HG03432 (cell line): ENCODE measurements at regions not wholly inside any gene's neighbourhood (a gene's known extent, or its start where the extent isn't known, plus 50 kb on each side); places are given as distances from the start of the nearest gene placed in this dataset.

Experiments
- ATAC-seq: cut with Tn5 transposase; IDR thresholded peaks from one replicate; pipeline ENCODE4 v1.9.1; 2021; ENCODE audit warnings: mild to moderate bottlenecking, moderate library complexity; ENCODE audit not compliant: unreplicated experiment

- no peak for ATAC-seq
Measured at GRCh38 chr2:151157000-151157735, 104.5 kb downstream of the RBM43 start.

DNA sequence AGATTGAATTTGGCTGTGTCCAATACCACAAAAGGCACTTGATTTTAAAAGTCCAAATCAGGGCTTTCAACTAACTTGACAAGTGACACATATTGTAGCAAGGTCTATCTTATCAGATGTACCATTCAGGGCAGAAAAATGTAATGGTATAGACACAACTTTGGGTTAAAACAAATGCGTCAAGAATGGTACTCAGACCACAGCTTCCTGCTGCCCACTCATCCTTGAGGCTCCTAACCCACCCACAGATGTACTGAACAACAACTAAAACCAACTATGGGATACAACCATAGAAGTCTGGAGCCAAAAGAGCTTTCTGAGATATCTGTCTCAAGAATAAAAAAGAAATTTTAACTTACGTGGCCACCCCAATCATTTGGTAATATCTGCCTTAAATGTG, 105.2 kb downstream of the RBM43 start:
- no peak for ATAC-seq

GRCh38 chr2:151153601-151154000, 108.1 kb downstream of the RBM43 start:
- no peak for ATAC-seq

- ATAC-seq = no peak
Measured at GRCh38 chr2:151150331-151151320, 111.0 kb downstream of the RBM43 start.

GRCh38 chr2:151138507-151138906, 123.2 kb downstream of the RBM43 start:
- ATAC-seq = no peak

GRCh38 chr2:151137526-151137925, 124.1 kb downstream of the RBM43 start:
- no peak for ATAC-seq

DNA sequence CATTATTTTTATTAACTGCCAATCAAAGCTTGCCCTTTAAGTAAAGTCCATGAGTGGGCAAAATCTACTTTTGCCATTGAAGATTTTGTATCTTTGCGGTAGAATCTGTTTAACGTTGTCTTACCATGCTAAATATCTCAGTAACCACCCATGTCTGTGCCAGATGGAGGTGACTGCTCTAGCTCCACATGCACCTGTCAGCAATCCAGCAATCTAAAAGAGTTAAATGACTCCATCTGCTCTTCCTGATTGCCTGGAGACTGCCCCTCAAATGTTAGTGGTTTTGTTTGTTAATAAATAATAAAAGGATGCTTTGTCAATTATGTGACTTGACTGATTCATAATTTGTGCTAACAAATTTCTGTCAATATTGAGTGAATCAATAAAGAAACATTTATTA, 141.7 kb downstream of the RBM43 start:
- no peak for ATAC-seq

DNA sequence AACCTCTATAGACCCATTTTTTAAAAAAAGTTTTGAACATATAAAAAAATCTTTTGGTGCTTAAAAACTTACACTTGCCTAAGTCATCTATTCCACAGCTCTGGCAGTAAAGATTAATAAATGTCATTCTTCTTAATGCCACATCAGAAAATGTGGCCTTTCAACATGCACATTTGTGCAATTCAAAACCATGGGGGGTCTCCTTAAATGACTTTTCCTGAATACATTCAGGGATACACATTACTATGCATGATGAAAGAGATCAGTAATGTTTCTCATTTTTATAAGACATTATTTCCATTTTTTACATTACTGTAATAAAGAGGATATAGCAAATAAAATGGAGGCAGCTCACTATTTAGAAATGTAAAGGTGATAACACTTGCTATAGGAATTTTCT, 142.3 kb downstream of the RBM43 start:
- ATAC-seq = no peak

DNA sequence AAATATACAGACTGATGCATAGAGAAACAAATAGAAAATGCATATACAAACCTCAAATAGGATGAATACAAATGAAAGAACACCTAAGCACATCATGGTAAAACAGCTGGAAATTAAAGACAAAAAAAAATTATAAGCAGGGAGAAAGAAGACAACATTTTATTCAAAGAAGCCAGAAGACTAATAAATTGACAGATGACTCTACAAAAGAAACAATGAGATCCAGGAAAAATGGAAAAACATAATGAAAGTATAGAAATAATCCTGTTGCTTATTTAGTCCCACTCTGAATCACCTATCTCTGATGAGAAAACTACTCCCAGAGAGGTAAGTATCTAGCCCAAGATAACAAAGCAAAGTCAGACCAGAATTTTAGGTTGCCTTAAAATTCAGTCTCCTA, 143.4 kb downstream of the RBM43 start:
- ATAC-seq = no peak

DNA sequence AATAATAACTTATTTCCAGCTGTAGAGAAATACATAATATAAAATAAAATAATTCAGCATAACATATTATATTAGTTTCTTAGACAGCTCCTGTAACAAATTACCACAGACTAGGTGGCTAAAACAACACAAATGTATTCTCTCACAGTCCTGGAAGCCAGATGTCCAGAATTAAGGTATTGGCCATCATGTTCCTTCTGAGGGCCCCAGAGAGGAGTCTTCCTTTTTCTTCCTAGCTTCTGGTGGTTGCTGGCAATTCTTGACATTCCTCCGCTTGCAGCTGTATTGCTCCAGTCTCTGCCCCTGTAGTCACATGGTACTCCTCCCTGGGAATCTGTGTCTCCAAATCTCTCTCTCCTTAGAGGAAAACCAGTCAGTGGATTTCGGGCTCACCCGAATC, 146.8 kb downstream of the RBM43 start:
- no peak for ATAC-seq

- ATAC-seq = no peak
Measured at GRCh38 chr2:151113318-151113717, 148.3 kb downstream of the RBM43 start.

GRCh38 chr2:151111599-151112278, 149.9 kb downstream of the RBM43 start:
- no peak for ATAC-seq

DNA sequence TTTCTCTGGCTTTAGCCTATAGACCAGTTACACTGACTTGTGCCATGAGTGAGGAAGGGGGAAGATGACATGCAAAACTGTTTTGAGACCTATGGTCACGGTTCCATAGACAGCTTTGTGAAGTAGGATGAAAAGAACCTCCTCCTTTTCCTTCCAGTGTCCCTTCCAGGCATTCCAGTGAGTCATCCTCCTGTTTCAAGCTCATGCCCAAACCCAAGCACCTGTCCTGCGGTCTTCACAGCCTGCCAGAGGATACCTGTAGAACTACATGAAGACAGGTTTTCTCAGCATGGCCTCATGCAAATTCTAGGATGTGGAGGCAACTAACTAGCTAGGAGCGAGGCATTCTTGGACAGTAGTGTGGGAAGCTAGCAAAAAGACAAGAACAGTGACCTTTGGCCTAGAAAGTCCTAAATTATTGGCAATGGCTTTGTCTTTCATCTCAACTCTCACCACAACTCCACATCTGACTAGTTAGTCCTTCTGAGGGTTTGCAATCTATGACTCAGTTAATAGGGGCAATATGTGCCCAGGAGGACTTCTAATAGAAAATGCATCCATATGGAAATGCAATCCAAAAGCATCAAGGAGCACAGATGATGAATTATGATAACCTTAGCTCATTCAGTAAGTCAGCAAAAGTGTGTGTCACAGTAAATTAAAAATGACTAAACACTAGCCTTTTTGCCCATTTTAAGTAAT, 154.7 kb downstream of the RBM43 start:
- ATAC-seq = no peak

GRCh38 chr2:151103551-151103950, 158.1 kb downstream of the RBM43 start:
- no peak for ATAC-seq

DNA sequence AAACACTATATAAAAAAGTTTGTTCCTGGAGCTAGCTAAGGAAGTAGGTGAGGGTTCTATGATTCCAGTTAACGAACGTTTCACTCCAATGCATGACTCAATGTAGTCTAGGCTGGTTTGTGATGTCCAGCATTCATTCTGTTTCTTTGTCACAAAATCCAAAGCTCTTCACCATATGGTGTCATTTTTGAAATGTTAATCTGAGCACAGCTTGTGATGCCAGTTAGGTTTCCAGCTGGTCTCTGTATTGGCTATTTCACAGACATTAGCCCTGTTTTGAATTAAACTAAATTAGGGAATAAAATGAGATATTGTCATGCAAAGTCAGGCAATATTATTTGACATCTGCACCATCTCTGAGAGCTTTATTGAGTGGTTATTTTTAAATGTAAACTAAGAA, 159.4 kb downstream of the RBM43 start:
- ATAC-seq = no peak

DNA sequence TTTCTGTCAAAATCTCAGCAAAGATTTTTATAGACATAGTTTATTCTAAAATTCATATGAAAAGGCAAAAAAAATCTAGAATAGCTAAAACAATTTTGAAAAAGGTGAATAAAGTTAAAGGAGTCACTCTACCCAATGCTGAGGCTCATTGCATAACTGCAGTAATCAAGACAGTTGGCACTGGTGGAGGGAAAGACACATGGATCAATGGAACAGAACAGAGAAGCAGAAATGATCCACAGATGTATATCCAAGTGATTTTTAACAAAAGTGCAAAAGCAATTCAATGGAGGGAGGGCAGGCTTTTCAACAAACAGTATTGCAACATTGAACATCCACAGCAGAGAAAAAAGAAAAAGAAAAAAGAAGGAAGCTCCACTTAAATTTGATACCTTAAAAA, 162.8 kb downstream of the RBM43 start:
- no peak for ATAC-seq

DNA sequence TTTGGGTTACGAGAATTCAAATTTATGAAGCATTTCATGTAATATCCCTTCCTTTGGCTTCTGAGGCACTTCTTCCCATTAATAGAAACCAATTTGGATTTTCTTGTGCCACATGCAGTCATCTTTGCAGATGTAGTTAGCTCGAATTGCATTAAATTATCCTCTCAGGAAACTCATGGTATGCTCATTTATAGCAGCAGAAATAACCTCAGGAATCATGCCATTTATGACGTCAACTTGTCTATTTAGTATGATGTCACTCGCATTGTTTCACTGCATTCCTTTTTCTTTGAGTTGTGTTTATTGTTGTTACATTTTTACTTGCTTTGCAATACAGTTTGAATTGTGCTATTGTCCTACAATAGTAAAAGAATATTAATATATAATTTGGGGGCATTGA, 163.8 kb downstream of the RBM43 start:
- ATAC-seq = no peak

DNA sequence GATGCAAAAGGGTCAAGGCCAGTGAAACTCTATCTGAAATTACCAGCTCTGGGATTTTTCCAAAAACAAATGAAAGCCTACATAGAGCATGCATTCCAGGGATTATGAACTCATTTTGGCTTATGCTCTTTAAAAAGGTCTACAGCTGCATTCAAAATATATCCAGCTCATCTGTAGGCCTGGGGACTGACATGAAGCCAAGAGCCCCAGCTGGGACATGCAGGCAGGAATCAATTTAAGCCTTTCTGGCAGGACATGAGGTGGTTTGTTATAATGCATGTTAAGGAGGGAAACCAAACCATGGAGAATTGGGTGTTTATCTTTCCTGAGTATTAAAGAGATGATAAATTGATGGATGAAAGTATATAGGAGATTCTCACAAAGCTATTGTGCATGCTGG, 164.5 kb downstream of the RBM43 start:
- ATAC-seq = no peak

DNA sequence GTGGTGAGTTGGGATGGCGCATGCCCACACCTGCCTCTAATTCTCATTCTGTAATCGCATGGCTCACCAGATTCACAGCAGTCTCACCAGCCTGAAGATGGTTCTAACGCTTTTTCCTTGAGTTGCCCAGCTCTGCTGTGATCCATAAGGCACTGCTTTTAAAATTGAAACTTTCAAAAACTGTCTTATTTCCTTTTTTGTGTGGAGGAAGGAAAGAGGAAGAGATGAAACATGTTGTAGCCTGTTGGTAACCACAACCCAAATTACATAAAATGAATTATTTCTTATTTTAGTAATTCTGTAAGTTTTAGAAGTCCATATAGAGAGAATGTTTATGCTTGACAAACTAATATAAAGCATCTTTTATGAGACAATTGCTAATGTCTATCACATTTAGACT, 165.4 kb downstream of the RBM43 start:
- ATAC-seq = no peak

DNA sequence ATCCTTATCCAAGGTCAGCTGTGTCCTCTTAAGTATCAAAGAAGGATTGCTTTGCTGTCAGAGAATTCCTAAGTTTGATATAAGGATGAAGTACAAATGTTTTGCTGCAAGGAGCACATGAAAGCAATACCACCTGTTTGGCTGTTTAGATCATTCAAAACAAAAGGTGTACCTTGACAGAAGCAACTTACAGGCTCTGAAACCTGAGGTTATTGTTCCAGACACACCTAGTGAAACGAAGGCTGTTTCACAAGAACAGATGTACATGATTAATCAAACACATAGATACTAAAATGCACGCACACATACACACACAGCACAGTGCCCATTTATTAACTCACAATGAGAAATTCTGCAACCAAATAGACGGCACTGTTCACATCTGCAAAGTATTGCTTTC, 166.2 kb downstream of the RBM43 start:
- no peak for ATAC-seq

- no peak for ATAC-seq
Measured at GRCh38 chr2:151091583-151091982, 170.1 kb downstream of the RBM43 start.
